SK-N-MC (cell line): ENCODE measurements at regions not wholly inside any gene's neighbourhood (a gene's known extent, or its start where the extent isn't known, plus 50 kb on each side); places are given as distances from the start of the nearest gene placed in this dataset.

Experiments
- DNase-seq: peaks from one replicate; pipeline ENCODE4 v3.0.0-alpha.2; 2011; ENCODE audit warnings: low read depth, low spot score
- H3K27ac ChIP-seq: fragments of 200-600 bp; sonication (generic); 2 replicates; pipeline ENCODE4 v1.5.1; 2016; ENCODE audit warnings: mixed run types
- H3K36me3 ChIP-seq: fragments of 200-600 bp; sonication (generic); 2 replicates; pipeline ENCODE4 v1.6.1; 2017; ENCODE audit warnings: antibody characterized with exemption, low read length, mixed read lengths; ENCODE audit not compliant: insufficient read depth
- H3K4me3 ChIP-seq: fragments of 200-600 bp; sonication (generic); 2 replicates; pipeline ENCODE4 v1.5.1; 2016
- H3K9ac ChIP-seq: fragments of 200-600 bp; sonication (generic); 2 replicates; pipeline ENCODE4 v1.8.0; 2017; ENCODE audit warnings: mixed run types, mixed read lengths; ENCODE audit not compliant: insufficient read length
- H3K9me3 ChIP-seq: fragments of 200-600 bp; sonication (generic); 2 replicates; pipeline ENCODE4 v1.6.1; 2017; ENCODE audit warnings: low read depth, mild to moderate bottlenecking, antibody characterized with exemption, low read length, moderate library complexity, mixed read lengths
- EZH2 ChIP-seq: fragments of 200-600 bp; sonication (generic); IDR thresholded peaks from one replicate; pipeline ENCODE4 v1.6.1; 2017; ENCODE audit warnings: antibody characterized with exemption
- FOXP2 ChIP-seq: optimal IDR thresholded peaks from 2 replicates; pipeline ENCODE3; 2011; ENCODE audit warnings: mild to moderate bottlenecking, moderate library complexity; ENCODE audit not compliant: insufficient read depth; ENCODE audit errors: extremely low read length, control extremely low read depth
- POLR2AphosphoS5 ChIP-seq: IDR thresholded peaks from 2 replicates; pipeline ENCODE4 v1.6.1; 2012; ENCODE audit warnings: mild to moderate bottlenecking, low read depth, low read length, borderline replicate concordance

- Histone ChIP-seq H3K9me3 (no peaks in the 10 kb centered on the region), H3K4me3 (no peak overlapping the region), H3K27ac (no peak overlapping the region), H3K36me3 (no peaks in the 10 kb centered on the region), H3K9ac (no peak overlapping the region)
- DNase-seq: no peak
- TF ChIP-seq POLR2AphosphoS5: no peak
- no peak for TF ChIP-seq EZH2
- TF ChIP-seq FOXP2: no peak
Observed at GRCh38 chr1:221643404-221644144, 98.3 kb downstream of the DUSP10 start.

- TF ChIP-seq POLR2AphosphoS5: no peak
- no peak for TF ChIP-seq FOXP2
- no peak for TF ChIP-seq EZH2
- H3K4me3 ChIP-seq: no peak overlapping the region
- no peak overlapping the region for H3K9ac ChIP-seq
- H3K36me3 ChIP-seq: no peaks in the 10 kb centered on the region
- H3K27ac ChIP-seq: no peak overlapping the region
- no peaks in the 10 kb centered on the region for H3K9me3 ChIP-seq
- no peak for DNase-seq
Observed at GRCh38 chr1:221644145-221644448, 97.8 kb downstream of the DUSP10 start.

- Histone ChIP-seq H3K27ac (no peak overlapping the region), H3K4me3 (no peak overlapping the region), H3K9ac (no peak overlapping the region), H3K9me3 (no peaks in the 10 kb centered on the region), H3K36me3 (no peaks in the 10 kb centered on the region)
- DNase-seq: no peak
- TF ChIP-seq POLR2AphosphoS5 (no peak), FOXP2 (no peak), EZH2 (no peak)
Observed at GRCh38 chr1:221644663-221645258, 97.1 kb downstream of the DUSP10 start.

- Histone ChIP-seq H3K27ac (no peak overlapping the region), H3K9me3 (no peaks in the 10 kb centered on the region), H3K36me3 (no peaks in the 10 kb centered on the region), H3K9ac (no peak overlapping the region), H3K4me3 (no peak overlapping the region)
- DNase-seq: no peak
- TF ChIP-seq EZH2: no peak
- no peak for TF ChIP-seq FOXP2
- no peak for TF ChIP-seq POLR2AphosphoS5
Observed at GRCh38 chr1:221648201-221648600, 93.7 kb downstream of the DUSP10 start.
